Limb (tissue), 2 donors: ENCODE measurements at regions not wholly inside any gene's neighbourhood (a gene's known extent, or its start where the extent isn't known, plus 50 kb on each side); places are given as distances from the start of the nearest gene placed in this dataset.

ENCODE experiments used
- DNase-seq, 2 donors: peaks; one replicate each; pipeline ENCODE4 v3.0.0-alpha.2; 2016; ENCODE audit errors: extremely low spot score in 2 of 2

- DNase-seq = no peak
These were observed 187.7 kb upstream of the CNTNAP2 start for GRCh38 chr7:145928937-145929336.

GRCh38 chr7:145919712-145920111, 196.9 kb upstream of the CNTNAP2 start:
- no peak for DNase-seq

- no peak for DNase-seq
These were observed 199.8 kb upstream of the CNTNAP2 start for GRCh38 chr7:145916776-145917175.

GRCh38 chr7:145915679-145916078, 200.9 kb upstream of the CNTNAP2 start:
- DNase-seq = no peak

- no peak for DNase-seq
These were observed 206.5 kb upstream of the CNTNAP2 start for GRCh38 chr7:145909991-145910513.

- no peak for DNase-seq
These were observed 212.9 kb upstream of the CNTNAP2 start for GRCh38 chr7:145903658-145904057.

- DNase-seq = no peak
These were observed 214.5 kb upstream of the CNTNAP2 start for GRCh38 chr7:145902123-145902522.

- no peak for DNase-seq
These were observed 216.7 kb upstream of the CNTNAP2 start for GRCh38 chr7:145899938-145900337.

GRCh38 chr7:145893925-145894535, 222.6 kb upstream of the CNTNAP2 start:
- no peak for DNase-seq

GRCh38 chr7:145884716-145885514, 231.7 kb upstream of the CNTNAP2 start:
- DNase-seq = no peak

- DNase-seq = no peak
These were observed 240.2 kb upstream of the CNTNAP2 start for GRCh38 chr7:145876376-145876775.

- DNase-seq = no peak
These were observed 241.3 kb upstream of the CNTNAP2 start for GRCh38 chr7:145875267-145875666.

- DNase-seq = no peak
These were observed 247.7 kb upstream of the CNTNAP2 start for GRCh38 chr7:145868935-145869334.

- DNase-seq = no peak
These were observed 254.4 kb upstream of the CNTNAP2 start for GRCh38 chr7:145862212-145862611.

- DNase-seq = no peak
These were observed 255.8 kb upstream of the CNTNAP2 start for GRCh38 chr7:145860809-145861208.

GRCh38 chr7:145850636-145851035, 266.0 kb upstream of the CNTNAP2 start:
- no peak for DNase-seq

- DNase-seq = no peak
These were observed 267.9 kb upstream of the CNTNAP2 start for GRCh38 chr7:145848691-145849090.

- DNase-seq = no peak
These were observed 271.3 kb upstream of the CNTNAP2 start for GRCh38 chr7:145845345-145845744.

GRCh38 chr7:145839814-145840213, 276.8 kb upstream of the CNTNAP2 start:
- no peak for DNase-seq

GRCh38 chr7:145831616-145832206, 284.9 kb upstream of the CNTNAP2 start:
- DNase-seq = no peak

GRCh38 chr7:145817687-145818086, 298.9 kb upstream of the CNTNAP2 start:
- no peak for DNase-seq

GRCh38 chr7:145812218-145812617, 304.4 kb upstream of the CNTNAP2 start:
- DNase-seq = no peak
